PFSK-1 (cell line): ENCODE measurements at regions not wholly inside any gene's neighbourhood (a gene's known extent, or its start where the extent isn't known, plus 50 kb on each side); places are given as distances from the start of the nearest gene placed in this dataset.
A peak's percentile ranks its signal among the peaks of the same experiment; 100 is the strongest.

Experiments used
- FOXP2 ChIP-seq: optimal IDR thresholded peaks from 2 replicates; pipeline ENCODE3; 2011; ENCODE audit warnings: borderline replicate concordance, control low read depth, inconsistent platforms; ENCODE audit not compliant: insufficient read depth; ENCODE audit errors: extremely low read length, extremely low read depth
- POLR2AphosphoS5 ChIP-seq: IDR thresholded peaks from 2 replicates; pipeline ENCODE4 v1.6.1; 2012; ENCODE audit warnings: low read depth, mild to moderate bottlenecking, control low read depth, low read length, moderate library complexity
- TAF1 ChIP-seq: IDR thresholded peaks from 2 replicates; pipeline ENCODE4 v1.6.1; 2012; ENCODE audit warnings: low read length, control low read depth, borderline replicate concordance; ENCODE audit not compliant: insufficient read depth
- TF ChIP-seq, protein P1 (sequence below), 2 experiments: IDR thresholded peaks; 2 replicates each; pipeline versions ENCODE4 v1.6.1 to v1.8.0; 2011 to 2012; ENCODE audit warnings: low read depth in 2 of 2, low read length in 2 of 2, control low read depth in 1 of 2, inconsistent platforms in 1 of 2, mild to moderate bottlenecking in 1 of 2, moderate library complexity in 1 of 2; ENCODE audit not compliant: insufficient read depth in 1 of 2

DNA sequence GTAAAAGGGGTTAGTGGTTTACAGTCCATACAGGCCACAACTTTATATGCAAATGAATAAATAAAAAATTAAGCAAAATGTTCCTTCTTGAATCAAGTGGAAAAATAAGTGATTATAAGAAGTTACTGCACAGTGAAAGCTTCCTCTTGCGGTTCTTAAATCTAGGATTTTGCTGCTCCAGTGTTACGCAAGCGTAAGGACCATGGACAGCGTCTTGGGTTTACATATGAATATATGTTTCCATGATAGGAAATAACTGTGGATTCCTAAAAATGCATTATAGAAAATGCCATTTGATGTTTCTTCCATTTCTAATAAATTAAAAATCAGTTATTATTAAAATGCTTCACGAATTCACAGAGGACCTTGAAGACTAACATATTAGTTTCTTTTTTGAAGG, 176.6 kb upstream of the POU3F2 start:
- TF ChIP-seq, protein P1, sequence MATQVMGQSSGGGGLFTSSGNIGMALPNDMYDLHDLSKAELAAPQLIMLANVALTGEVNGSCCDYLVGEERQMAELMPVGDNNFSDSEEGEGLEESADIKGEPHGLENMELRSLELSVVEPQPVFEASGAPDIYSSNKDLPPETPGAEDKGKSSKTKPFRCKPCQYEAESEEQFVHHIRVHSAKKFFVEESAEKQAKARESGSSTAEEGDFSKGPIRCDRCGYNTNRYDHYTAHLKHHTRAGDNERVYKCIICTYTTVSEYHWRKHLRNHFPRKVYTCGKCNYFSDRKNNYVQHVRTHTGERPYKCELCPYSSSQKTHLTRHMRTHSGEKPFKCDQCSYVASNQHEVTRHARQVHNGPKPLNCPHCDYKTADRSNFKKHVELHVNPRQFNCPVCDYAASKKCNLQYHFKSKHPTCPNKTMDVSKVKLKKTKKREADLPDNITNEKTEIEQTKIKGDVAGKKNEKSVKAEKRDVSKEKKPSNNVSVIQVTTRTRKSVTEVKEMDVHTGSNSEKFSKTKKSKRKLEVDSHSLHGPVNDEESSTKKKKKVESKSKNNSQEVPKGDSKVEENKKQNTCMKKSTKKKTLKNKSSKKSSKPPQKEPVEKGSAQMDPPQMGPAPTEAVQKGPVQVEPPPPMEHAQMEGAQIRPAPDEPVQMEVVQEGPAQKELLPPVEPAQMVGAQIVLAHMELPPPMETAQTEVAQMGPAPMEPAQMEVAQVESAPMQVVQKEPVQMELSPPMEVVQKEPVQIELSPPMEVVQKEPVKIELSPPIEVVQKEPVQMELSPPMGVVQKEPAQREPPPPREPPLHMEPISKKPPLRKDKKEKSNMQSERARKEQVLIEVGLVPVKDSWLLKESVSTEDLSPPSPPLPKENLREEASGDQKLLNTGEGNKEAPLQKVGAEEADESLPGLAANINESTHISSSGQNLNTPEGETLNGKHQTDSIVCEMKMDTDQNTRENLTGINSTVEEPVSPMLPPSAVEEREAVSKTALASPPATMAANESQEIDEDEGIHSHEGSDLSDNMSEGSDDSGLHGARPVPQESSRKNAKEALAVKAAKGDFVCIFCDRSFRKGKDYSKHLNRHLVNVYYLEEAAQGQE (IDR thresholded peaks at IDR 0.05; ENCODE audit: insufficient read depth in 1 of 2, low read depth in 2 of 2, low read length in 2 of 2): peak; percentile 85 to 99
- TF ChIP-seq POLR2AphosphoS5: no peak
- no peak for TF ChIP-seq TAF1
- TF ChIP-seq FOXP2: no peak
